Endothelial cell (in vitro differentiated cells): ENCODE measurements at regions not wholly inside any gene's neighbourhood (a gene's known extent, or its start where the extent isn't known, plus 50 kb on each side); places are given as distances from the start of the nearest gene placed in this dataset.

Experiments used
- DNase-seq: peaks from one replicate; pipeline ENCODE4 v3.0.0; 2021; ENCODE audit warnings: low spot score
- H3K27ac Mint-ChIP-seq: one replicate; pipeline ENCODE4 v1.8.0; 2021; ENCODE audit warnings: mixed read lengths, inconsistent platforms; ENCODE audit not compliant: unreplicated experiment
- H3K27me3 Mint-ChIP-seq: one replicate; pipeline ENCODE4 v1.8.0; 2021; ENCODE audit warnings: mild to moderate bottlenecking, moderate library complexity, mixed read lengths, inconsistent platforms; ENCODE audit not compliant: unreplicated experiment
- H3K36me3 Mint-ChIP-seq: one replicate; pipeline ENCODE4 v1.8.0; 2021; ENCODE audit warnings: mild to moderate bottlenecking, low read depth, mixed read lengths, inconsistent platforms; ENCODE audit not compliant: unreplicated experiment
- H3K4me1 Mint-ChIP-seq: one replicate; pipeline ENCODE4 v1.8.0; 2021; ENCODE audit warnings: mild to moderate bottlenecking, mixed read lengths, inconsistent platforms; ENCODE audit not compliant: unreplicated experiment
- H3K4me3 Mint-ChIP-seq: one replicate; pipeline ENCODE4 v1.8.0; 2021; ENCODE audit warnings: mild to moderate bottlenecking, mixed read lengths, inconsistent platforms; ENCODE audit not compliant: unreplicated experiment
- H3K9me3 Mint-ChIP-seq: one replicate; pipeline ENCODE4 v1.8.0; 2021; ENCODE audit warnings: mixed read lengths, inconsistent platforms; ENCODE audit not compliant: unreplicated experiment
- TF ChIP-seq, protein P1 (sequence below): fragments of 200-600 bp; sonication (generic); IDR thresholded peaks from one replicate; pipeline ENCODE4 v1.5.0; 2021; ENCODE audit warnings: antibody characterized with exemption; ENCODE audit not compliant: unreplicated experiment

DNA sequence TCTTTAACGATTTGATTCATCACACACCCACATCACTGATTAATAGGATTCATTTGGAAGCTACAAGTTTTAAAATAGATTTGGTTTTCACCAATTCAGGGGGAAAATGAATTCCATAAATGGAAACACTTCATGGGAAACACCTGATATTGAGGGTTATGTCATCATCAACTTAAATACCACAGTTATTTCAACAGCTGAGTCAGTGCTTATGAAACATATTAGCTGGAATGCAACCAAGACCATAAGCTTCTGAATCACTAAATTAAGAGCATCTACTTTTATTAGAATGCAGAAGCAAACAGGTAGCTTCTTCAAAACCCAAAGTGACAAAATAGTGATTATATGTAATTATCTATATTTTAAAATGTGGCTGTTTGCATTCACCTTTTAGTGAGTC lies 207.8 kb upstream of the DCAF8L1 start:
- no peak for DNase-seq
- no peaks in the 10 kb centered on the region for H3K9me3 Mint-ChIP-seq
- H3K27ac Mint-ChIP-seq = no peak overlapping the region
- H3K4me1 Mint-ChIP-seq = no peaks in the 10 kb centered on the region
- H3K4me3 Mint-ChIP-seq = no peak overlapping the region
- H3K27me3 Mint-ChIP-seq = no peaks in the 10 kb centered on the region
- TF ChIP-seq, protein P1, sequence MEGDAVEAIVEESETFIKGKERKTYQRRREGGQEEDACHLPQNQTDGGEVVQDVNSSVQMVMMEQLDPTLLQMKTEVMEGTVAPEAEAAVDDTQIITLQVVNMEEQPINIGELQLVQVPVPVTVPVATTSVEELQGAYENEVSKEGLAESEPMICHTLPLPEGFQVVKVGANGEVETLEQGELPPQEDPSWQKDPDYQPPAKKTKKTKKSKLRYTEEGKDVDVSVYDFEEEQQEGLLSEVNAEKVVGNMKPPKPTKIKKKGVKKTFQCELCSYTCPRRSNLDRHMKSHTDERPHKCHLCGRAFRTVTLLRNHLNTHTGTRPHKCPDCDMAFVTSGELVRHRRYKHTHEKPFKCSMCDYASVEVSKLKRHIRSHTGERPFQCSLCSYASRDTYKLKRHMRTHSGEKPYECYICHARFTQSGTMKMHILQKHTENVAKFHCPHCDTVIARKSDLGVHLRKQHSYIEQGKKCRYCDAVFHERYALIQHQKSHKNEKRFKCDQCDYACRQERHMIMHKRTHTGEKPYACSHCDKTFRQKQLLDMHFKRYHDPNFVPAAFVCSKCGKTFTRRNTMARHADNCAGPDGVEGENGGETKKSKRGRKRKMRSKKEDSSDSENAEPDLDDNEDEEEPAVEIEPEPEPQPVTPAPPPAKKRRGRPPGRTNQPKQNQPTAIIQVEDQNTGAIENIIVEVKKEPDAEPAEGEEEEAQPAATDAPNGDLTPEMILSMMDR = no peak
- H3K36me3 Mint-ChIP-seq = no peaks in the 10 kb centered on the region

DNA sequence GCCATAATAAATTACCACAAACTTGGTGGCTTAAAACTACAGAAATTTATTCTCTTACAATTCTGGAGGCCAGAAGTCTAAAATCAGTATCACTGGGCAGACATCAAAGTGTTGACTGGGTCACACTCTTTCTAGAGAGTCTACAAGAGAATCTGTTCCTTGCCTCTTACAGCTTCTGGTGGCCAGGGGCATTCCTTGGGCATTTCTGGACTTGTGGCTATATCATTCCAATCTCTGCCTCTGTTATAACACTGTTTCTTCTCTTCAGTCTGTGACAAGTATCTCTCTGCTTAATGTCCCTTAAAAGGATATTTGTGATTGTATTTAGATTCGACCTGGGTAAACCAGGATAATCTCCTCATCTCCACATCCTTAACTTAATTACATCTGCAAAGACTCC lies 207.3 kb upstream of the DCAF8L1 start:
- Mint-ChIP-seq H3K27me3 (no peaks in the 10 kb centered on the region), H3K9me3 (no peaks in the 10 kb centered on the region), H3K4me3 (no peak overlapping the region), H3K36me3 (no peaks in the 10 kb centered on the region), H3K4me1 (no peaks in the 10 kb centered on the region), H3K27ac (no peak overlapping the region)
- no peak for DNase-seq
- TF ChIP-seq, protein P1 = no peak

DNA sequence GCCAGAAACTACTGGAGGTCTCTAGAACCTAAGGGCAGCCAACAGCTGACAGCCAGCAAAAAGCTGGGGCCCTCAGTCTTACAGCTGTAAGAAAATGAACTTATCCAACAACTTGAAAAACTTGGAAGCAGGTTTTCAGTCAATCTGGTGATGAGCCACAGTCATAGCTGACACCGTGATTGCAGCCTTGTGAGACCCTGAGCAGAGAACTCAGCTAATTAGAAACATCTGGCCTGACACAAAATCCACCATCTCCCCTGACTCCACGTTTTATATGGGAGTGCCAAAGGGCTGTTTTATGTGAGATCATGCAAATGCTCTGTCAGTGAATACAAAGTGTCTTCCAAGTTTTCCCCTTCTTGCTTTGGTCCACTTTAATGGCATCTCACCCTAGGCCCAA lies 198.8 kb upstream of the DCAF8L1 start:
- TF ChIP-seq, protein P1 = no peak
- Mint-ChIP-seq H3K36me3 (no peaks in the 10 kb centered on the region), H3K4me3 (no peak overlapping the region), H3K27ac (no peak overlapping the region), H3K9me3 (no peaks in the 10 kb centered on the region), H3K27me3 (no peaks in the 10 kb centered on the region), H3K4me1 (no peaks in the 10 kb centered on the region)
- DNase-seq = no peak

DNA sequence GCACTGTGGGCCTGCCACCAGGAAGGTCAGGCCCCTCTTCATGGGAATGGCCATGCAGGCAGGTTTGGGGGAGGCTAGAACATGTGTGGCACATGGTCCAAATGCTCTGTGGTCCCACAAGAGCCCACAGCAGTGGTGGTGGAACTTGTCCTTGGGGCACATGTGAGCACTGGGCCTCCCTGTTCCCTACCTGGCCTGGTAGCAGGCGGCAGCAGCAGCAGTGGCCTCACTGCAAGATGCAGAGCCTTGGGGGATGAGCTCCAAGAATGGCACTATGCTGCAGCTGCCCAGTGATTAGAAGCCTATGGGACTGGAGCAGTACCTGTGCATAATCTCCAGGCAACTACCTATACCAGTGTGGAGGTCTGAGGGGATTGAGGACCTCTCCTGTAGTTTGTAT lies 197.0 kb upstream of the DCAF8L1 start:
- no peaks in the 10 kb centered on the region for H3K36me3 Mint-ChIP-seq
- H3K4me1 Mint-ChIP-seq = no peaks in the 10 kb centered on the region
- no peaks in the 10 kb centered on the region for H3K9me3 Mint-ChIP-seq
- no peak overlapping the region for H3K4me3 Mint-ChIP-seq
- DNase-seq = no peak
- H3K27ac Mint-ChIP-seq = no peak overlapping the region
- TF ChIP-seq, protein P1 = no peak
- H3K27me3 Mint-ChIP-seq = no peaks in the 10 kb centered on the region

DNA sequence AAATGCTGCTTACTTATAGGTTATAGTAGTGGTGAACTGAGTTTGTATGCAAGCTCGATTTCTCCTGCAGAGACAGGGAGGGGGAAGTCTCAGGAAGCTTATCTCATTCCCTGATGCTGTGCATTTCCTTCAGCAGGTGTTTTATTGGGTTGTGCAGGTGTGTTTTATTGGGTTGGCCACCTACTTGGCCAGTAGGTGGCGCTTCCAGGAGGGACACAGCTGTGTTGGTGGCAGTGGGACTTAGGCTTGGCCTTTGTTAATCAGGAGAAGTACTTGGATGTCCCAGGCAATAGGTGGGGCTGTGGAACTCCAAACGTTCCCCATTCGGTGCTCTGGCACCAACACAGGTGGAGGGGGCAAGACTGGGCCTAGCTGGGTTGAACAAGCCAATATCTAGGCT lies 196.0 kb upstream of the DCAF8L1 start:
- peak; percentile 33 for DNase-seq
- Mint-ChIP-seq H3K9me3 (no peaks in the 10 kb centered on the region), H3K4me3 (no peak overlapping the region), H3K4me1 (no peaks in the 10 kb centered on the region), H3K36me3 (no peaks in the 10 kb centered on the region), H3K27ac (no peak overlapping the region), H3K27me3 (no peaks in the 10 kb centered on the region)
- TF ChIP-seq, protein P1 = peak; percentile 60
